ENCODE measurements at regions not wholly inside any gene's neighbourhood (a gene's known extent, or its start where the extent isn't known, plus 50 kb on each side); places are given as distances from the start of the nearest gene placed in this dataset.

GRCh38 chrX:1009771-1010170, 202.7 kb downstream of the CRLF2 start:
- no peaks in the 10 kb centered on the region for H3K9me2 ChIP-seq (ENCODE audit: insufficient read depth)
- Mint-ChIP-seq H3K27ac (no peak overlapping the region), H3K4me1 (no peaks in the 10 kb centered on the region)

More at GRCh38 chrX:1009771-1010170, 202.7 kb downstream of the CRLF2 start:
- Histone ChIP-seq H3K36me3 (ENCODE audit: insufficient read depth) (no peaks in the 10 kb centered on the region), H3K4me2 (no peak overlapping the region), H3K4me3 (no peak overlapping the region), H2AFZ (peak overlapping the region; percentile 47; the same call in 1 of the 2 replicates), H3K27ac (ENCODE audit: low read depth) (no peak overlapping the region), H3K27me3 (ENCODE audit: insufficient read depth) (no peaks in the 10 kb centered on the region), H3K4me1 (ENCODE audit: insufficient read depth) (no peaks in the 10 kb centered on the region), H3F3A (replicated peaks; ENCODE audit: low read depth) (no peaks in the 10 kb centered on the region), H3K79me2 (replicated peaks; ENCODE audit: insufficient read depth) (no peaks in the 10 kb centered on the region), H4K20me1 (replicated peaks; ENCODE audit: insufficient read depth) (no peaks in the 10 kb centered on the region)
- Mint-ChIP-seq H3K36me3 (ENCODE audit: low read depth) (peaks cover 33% of the 10 kb centered on the region), H3K4me3 (no peak overlapping the region), H3K9me3 (peaks cover 88% of the 10 kb centered on the region), H3K27me3 (ENCODE audit: insufficient read depth, low read depth, poor library complexity) (peaks cover 10% of the 10 kb centered on the region)
- ATAC-seq, result no peak
- TF ChIP-seq NANOG (IDR thresholded peaks at IDR 0.05; ENCODE audit: borderline replicate concordance) (no peak), STAT1 (IDR thresholded peaks at IDR 0.05; ENCODE audit: unreplicated experiment) (no peak), CREB1 (CRISPR knock-in tag; IDR thresholded peaks at IDR 0.05; ENCODE audit: low read depth) (no peak), JUNB (IDR thresholded peaks at IDR 0.05; ENCODE audit: unreplicated experiment) (no peak), EZH2phosphoT487 (IDR thresholded peaks at IDR 0.05; ENCODE audit: unreplicated experiment) (no peak), ZNF114 (CRISPR knock-in tag; IDR thresholded peaks at IDR 0.05) (no peak), CTCF (conservative IDR thresholded peaks at IDR 0.05; ENCODE audit: low read depth in 2 of 2) (no peak), REST (IDR thresholded peaks at IDR 0.05; ENCODE audit: unreplicated experiment) (no peak), ETS1 (IDR thresholded peaks at IDR 0.05) (no peak), POLR2AphosphoS5 (IDR thresholded peaks at IDR 0.05; ENCODE audit: low read depth) (no peak), ZNF331 (CRISPR knock-in tag; IDR thresholded peaks at IDR 0.05; ENCODE audit: low read depth) (no peak), ZNF462 (CRISPR knock-in tag; IDR thresholded peaks at IDR 0.05) (no peak), EZH2 (IDR thresholded peaks at IDR 0.05; ENCODE audit: low read depth, unreplicated experiment) (no peak)
- no peak for DNase-seq (ENCODE audit: low spot score)

All from GM23338 (cell line).